Vagina (tissue), 2 donors: ENCODE measurements at regions not wholly inside any gene's neighbourhood (a gene's known extent, or its start where the extent isn't known, plus 50 kb on each side); places are given as distances from the start of the nearest gene placed in this dataset.
"Not testable (repeated sequence)": the region's sequence is repeated elsewhere in the genome, so short reads cannot be mapped to it uniquely, and the experiment has no call there.

Experiments used
- DNase-seq, 2 donors: peaks; one replicate each; pipeline ENCODE4 v3.0.0-alpha.2; 2017; ENCODE audit errors: extremely low spot score in 2 of 2
- H3K27ac ChIP-seq: fragments of 200-600 bp; sonication (generic); one replicate; pipeline ENCODE4 v1.5.1; 2019
- H3K27me3 ChIP-seq: fragments of 200-600 bp; sonication (generic); one replicate; pipeline ENCODE4 v1.5.1; 2019
- H3K36me3 ChIP-seq, 2 donors: fragments of 200-600 bp; sonication (generic); one replicate each; pipeline ENCODE4 v1.5.1; 2017 to 2019
- H3K4me1 ChIP-seq: fragments of 200-600 bp; sonication (generic); one replicate; pipeline ENCODE4 v1.5.1; 2019
- H3K4me3 ChIP-seq, 2 donors: fragments of 200-600 bp; sonication (generic); 1 replicate in 1 of 2; 2 replicates in 1 of 2; pipeline ENCODE4 v1.5.1; 2016 to 2019
- H3K9me3 ChIP-seq: fragments of 200-600 bp; sonication (generic); one replicate; pipeline ENCODE4 v1.5.1; 2019
- POLR2A ChIP-seq, 2 donors: fragments of 450-650 bp; IDR thresholded peaks; one replicate each; pipeline ENCODE4 v1.6.1; 2017; ENCODE audit warnings: antibody characterized with exemption in 2 of 2, mild to moderate bottlenecking in 2 of 2, moderate library complexity in 2 of 2
- POLR2AphosphoS5 ChIP-seq, 2 donors: sonication (generic); formaldehyde crosslinking; IDR thresholded peaks; one replicate each; pipeline ENCODE4 v1.9.0; 2017; ENCODE audit warnings: antibody characterized with exemption in 2 of 2, mild to moderate bottlenecking in 2 of 2, low read depth in 1 of 2; ENCODE audit not compliant: insufficient read depth in 1 of 2
- intact Hi-C: fragments of 100-400 bp; cut with DNase I; formaldehyde crosslinking; loops from one replicate; pipeline ENCODE4 v1.15.1; 2023
- TF ChIP-seq, protein P1 (sequence below), 3 experiments: fragments of 450-650 bp in 2 of 3; fragments of 200-600 bp in 1 of 3; sonication (generic) in 1 of 3; IDR thresholded peaks; one replicate each; pipeline ENCODE4 v1.5.1; 2017 to 2019; ENCODE audit warnings: antibody characterized with exemption in 3 of 3, mild to moderate bottlenecking in 2 of 3, moderate library complexity in 2 of 3

DNA sequence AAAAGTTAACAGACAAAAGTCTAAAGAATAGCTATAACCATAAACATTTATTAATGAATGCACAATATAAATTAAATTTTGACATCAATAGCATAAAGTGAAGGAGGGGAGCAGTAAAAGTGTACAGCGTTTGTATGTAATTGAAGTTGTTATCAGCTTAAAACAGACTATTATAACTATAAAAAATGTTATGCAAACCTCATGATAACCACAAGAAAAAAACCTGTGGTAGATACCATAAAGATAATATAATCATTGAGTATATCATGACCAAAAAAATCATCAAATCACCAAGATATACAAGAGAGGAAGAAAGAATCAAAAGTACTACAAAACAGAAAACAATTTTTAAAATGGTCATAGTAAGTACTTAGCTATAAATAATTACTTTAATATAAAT is 122.1 kb upstream of the ID2 start:
- Histone ChIP-seq H3K36me3 (no peaks in the 10 kb centered on the region), H3K4me3 (no peak overlapping the region), H3K9me3 (no peaks in the 10 kb centered on the region), H3K4me1 (no peaks in the 10 kb centered on the region), H3K27me3 (no peaks in the 10 kb centered on the region), H3K27ac (no peak overlapping the region)
- no peak for DNase-seq
- TF ChIP-seq POLR2A (IDR thresholded peaks at IDR 0.05), result no peak
- TF ChIP-seq, protein P1, sequence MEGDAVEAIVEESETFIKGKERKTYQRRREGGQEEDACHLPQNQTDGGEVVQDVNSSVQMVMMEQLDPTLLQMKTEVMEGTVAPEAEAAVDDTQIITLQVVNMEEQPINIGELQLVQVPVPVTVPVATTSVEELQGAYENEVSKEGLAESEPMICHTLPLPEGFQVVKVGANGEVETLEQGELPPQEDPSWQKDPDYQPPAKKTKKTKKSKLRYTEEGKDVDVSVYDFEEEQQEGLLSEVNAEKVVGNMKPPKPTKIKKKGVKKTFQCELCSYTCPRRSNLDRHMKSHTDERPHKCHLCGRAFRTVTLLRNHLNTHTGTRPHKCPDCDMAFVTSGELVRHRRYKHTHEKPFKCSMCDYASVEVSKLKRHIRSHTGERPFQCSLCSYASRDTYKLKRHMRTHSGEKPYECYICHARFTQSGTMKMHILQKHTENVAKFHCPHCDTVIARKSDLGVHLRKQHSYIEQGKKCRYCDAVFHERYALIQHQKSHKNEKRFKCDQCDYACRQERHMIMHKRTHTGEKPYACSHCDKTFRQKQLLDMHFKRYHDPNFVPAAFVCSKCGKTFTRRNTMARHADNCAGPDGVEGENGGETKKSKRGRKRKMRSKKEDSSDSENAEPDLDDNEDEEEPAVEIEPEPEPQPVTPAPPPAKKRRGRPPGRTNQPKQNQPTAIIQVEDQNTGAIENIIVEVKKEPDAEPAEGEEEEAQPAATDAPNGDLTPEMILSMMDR (IDR thresholded peaks at IDR 0.05), result no peak
- TF ChIP-seq POLR2AphosphoS5 (IDR thresholded peaks at IDR 0.05; ENCODE audit: insufficient read depth in 1 of 2, low read depth in 1 of 2), result no peak
- intact Hi-C loops, result no loop called here

DNA sequence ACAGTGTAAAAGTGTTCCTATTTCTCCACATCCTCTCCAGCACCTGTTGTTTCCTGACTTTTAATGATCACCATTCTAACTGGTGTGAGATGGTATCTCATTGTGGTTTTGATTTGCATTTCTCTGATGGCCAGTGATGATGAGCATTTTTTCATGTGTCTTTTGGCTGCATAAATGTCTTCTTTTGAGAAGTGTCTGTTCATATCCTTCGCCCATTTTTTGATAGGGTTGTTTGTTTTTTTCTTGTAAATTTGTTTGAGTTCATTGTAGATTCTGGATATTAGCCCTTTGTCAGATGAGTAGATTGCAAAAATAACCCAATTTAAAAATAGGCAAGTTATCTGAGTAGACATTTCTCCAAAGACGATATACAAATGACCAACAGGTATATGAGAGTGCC is 120.2 kb upstream of the ID2 start:
- H3K36me3 ChIP-seq, H3K4me1 ChIP-seq, H3K27me3 ChIP-seq, H3K27ac ChIP-seq, intact Hi-C loops, H3K9me3 ChIP-seq, DNase-seq, H3K4me3 ChIP-seq: not testable (repeated sequence)

DNA sequence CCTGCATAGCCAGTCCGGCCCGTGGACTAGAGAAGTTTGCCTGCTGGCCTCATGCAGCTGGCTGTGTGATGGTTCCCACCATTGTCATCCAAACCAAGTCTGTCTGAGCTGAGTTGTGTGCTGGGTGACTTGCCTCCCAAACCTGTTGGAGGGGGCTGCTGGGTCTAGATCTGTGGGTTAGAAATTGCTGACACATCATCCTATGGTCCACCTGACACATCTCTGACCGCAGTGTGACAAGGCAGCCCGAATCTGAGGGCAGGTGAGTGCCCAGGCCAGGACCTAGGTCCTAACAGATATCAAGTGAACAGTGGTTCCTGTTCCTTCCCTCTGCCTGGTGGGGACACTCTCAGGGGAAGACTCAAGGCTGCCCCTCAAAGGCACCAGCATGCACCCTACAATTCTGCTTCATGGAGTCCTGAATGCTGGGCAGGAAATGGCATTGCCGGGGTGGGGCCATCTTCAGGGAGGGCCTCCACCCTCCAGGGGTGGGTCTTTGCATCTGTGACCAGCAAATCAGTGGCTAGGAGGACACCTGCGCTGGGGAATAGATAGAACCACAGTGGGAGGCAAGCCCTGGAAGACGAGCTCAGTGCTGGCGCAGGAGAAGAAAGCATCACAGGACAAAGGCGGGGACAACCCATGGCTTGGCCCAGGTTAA is 117.9 kb upstream of the ID2 start:
- no peak for DNase-seq
- Histone ChIP-seq H3K27ac (no peak overlapping the region), H3K9me3 (no peaks in the 10 kb centered on the region), H3K36me3 (no peaks in the 10 kb centered on the region), H3K4me1 (no peaks in the 10 kb centered on the region), H3K27me3 (no peaks in the 10 kb centered on the region), H3K4me3 (no peak overlapping the region)
- no peak for TF ChIP-seq POLR2AphosphoS5 (IDR thresholded peaks at IDR 0.05; ENCODE audit: insufficient read depth in 1 of 2, low read depth in 1 of 2)
- TF ChIP-seq, protein P1 (IDR thresholded peaks at IDR 0.05), result no peak
- TF ChIP-seq POLR2A (IDR thresholded peaks at IDR 0.05), result no peak
- intact Hi-C loops, result no loop called here

DNA sequence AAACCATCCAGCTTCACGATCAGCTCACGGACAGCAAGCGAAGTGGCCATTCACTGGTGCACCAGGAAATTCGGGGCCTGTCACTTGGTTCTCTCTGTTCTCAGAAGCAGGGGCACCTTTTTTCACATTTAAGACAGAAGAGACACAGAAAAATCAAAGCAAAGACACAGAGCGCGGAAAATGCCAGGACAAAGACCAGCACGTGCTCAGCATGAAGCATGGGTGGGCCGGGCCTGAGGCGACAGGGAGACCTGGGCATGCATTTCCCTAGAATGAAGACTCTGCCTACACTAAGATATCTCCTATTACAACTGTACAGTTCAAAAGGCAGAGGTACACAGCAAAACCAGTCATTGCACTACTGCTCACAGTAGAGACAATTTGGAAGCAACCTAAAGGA is 117.4 kb upstream of the ID2 start:
- Histone ChIP-seq H3K9me3 (no peaks in the 10 kb centered on the region), H3K27me3 (no peaks in the 10 kb centered on the region), H3K36me3 (no peaks in the 10 kb centered on the region), H3K27ac (no peak overlapping the region), H3K4me1 (no peaks in the 10 kb centered on the region), H3K4me3 (no peak overlapping the region)
- intact Hi-C loops, result no loop called here
- no peak for DNase-seq
- TF ChIP-seq, protein P1 (IDR thresholded peaks at IDR 0.05), result no peak
- TF ChIP-seq POLR2A (IDR thresholded peaks at IDR 0.05), result no peak
- TF ChIP-seq POLR2AphosphoS5 (IDR thresholded peaks at IDR 0.05; ENCODE audit: insufficient read depth in 1 of 2, low read depth in 1 of 2), result no peak

DNA sequence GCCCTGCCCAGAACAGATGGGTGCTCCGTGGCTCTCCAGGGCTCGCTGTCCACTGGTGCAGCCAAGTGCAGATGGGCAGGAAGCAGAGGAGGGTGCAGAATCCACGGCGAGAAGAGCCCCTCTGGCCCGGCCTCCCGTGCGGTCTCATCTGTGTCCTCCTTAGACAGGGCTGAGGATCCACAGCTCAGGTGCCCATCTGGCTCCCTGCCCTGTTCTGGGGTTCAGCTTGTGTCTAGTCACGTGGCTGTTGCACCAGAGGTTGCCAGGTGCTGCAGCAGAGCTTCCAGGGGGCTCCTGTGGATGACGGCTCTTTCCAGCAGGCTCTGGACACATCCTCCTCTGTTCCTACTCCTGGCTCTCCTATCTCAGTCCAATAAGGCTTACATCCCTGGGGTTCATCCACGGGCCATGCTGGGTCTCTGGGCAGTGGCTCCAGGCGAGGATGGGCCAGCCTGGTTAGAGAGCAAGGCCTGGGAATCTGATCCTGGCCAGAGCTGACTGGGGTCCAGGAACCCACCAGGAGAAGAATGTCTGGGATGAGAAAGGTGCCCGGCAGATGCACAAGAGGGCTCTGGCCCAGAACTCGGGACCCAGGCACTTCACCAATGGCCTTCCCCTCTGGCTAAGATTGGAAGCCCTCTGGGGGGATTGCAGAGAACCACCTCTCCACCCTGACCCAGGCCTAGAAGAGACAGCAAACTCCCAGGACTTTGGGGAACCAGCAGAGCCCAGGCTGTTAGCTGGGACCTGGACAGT is 116.3 kb upstream of the ID2 start:
- intact Hi-C loops, result no loop called here
- Histone ChIP-seq H3K27ac (no peak overlapping the region), H3K27me3 (no peaks in the 10 kb centered on the region), H3K4me1 (no peaks in the 10 kb centered on the region), H3K4me3 (no peak overlapping the region), H3K36me3 (no peaks in the 10 kb centered on the region), H3K9me3 (no peaks in the 10 kb centered on the region)
- DNase-seq, result peak in 1 of 2 donors; percentile 77
- TF ChIP-seq POLR2AphosphoS5 (IDR thresholded peaks at IDR 0.05; ENCODE audit: insufficient read depth in 1 of 2, low read depth in 1 of 2) (no peak), POLR2A (IDR thresholded peaks at IDR 0.05) (no peak)
- TF ChIP-seq, protein P1 (IDR thresholded peaks at IDR 0.05), result no peak
